HCT116 (cell line): ENCODE measurements at regions not wholly inside any gene's neighbourhood (a gene's known extent, or its start where the extent isn't known, plus 50 kb on each side); places are given as distances from the start of the nearest gene placed in this dataset.

Source experiments
- ATAC-seq: fragments of 200-7000 bp; cut with Tn5 transposase; 2 replicates; pipeline ENCODE4 v1.9.1; 2020; ENCODE audit warnings: mild to moderate bottlenecking, moderate library complexity
- BruUV-seq: library from RNA; stranded (reverse); fragments of 400-500 nt; replicated peaks from 2 replicates; lab custom pipeline; 2021; lab: Mats Ljungman, UMichigan
- CTCF ChIA-PET: fragments of 300-600 bp; sonication (Branson Sonifier 250); formaldehyde crosslinking; loops from one replicate; lab custom pipeline; 2021; ENCODE audit warnings: antibody characterized with exemption; lab: Charles Lee
- POLR2A ChIA-PET: fragments of 300-600, 350-600 bp; sonication (Branson Sonifier 250); formaldehyde crosslinking; loops from one replicate; lab custom pipeline; 2021; ENCODE audit warnings: antibody characterized with exemption; lab: Charles Lee
- RAD21 ChIA-PET, 2 experiments: fragments of 300-600 bp; sonication (Branson Sonifier 250); formaldehyde crosslinking; loops; one replicate each; lab custom pipeline; 2023; ENCODE audit warnings: low total read pairs in 2 of 2; ENCODE audit not compliant: uncharacterized antibody in 2 of 2, unreplicated experiment in 2 of 2, low non-redundant PET in 1 of 2; lab: Charles Lee
- DNase-seq: peaks from one replicate; pipeline ENCODE4 v3.0.0-alpha.2; 2010; ENCODE audit warnings: low read depth, low spot score
- H2AFZ ChIP-seq: fragments of 200-600 bp; shearing (Covaris generic), sonication (generic); 2 replicates; pipeline ENCODE4 v1.6.1; 2017; ENCODE audit warnings: low read depth, mixed run types, mixed read lengths, antibody characterized with exemption, low read length; ENCODE audit not compliant: poor library complexity, severe bottlenecking
- H3K27ac ChIP-seq: 2 replicates; pipeline ENCODE4 v1.5.1; 2012; ENCODE audit warnings: low read depth, low read length
- H3K27me3 ChIP-seq: fragments of 200-600 bp; sonication (generic); 2 replicates; pipeline ENCODE4 v1.6.1; 2016; ENCODE audit warnings: mixed run types, low read length, mixed read lengths; ENCODE audit not compliant: insufficient read depth
- H3K36me3 ChIP-seq, 2 experiments: fragments of 200-500 bp in 1 of 2; fragments of 200-600 bp in 1 of 2; sonication (Bioruptor generic) in 1 of 2; sonication (generic) in 1 of 2; 2 replicates each; pipeline versions ENCODE4 v1.5.1 to v1.6.1; 2014 to 2016; ENCODE audit warnings: low read length in 2 of 2, inconsistent platforms in 1 of 2, mixed read lengths in 1 of 2, mixed run types in 1 of 2; ENCODE audit not compliant: insufficient read depth in 2 of 2, control insufficient read depth in 1 of 2
- H3K4me1 ChIP-seq, 2 experiments: fragments of 200-600 bp in 1 of 2; sonication (generic) in 1 of 2; 2 replicates each; pipeline versions ENCODE4 v1.5.1 to v1.6.1; 2012 to 2017; ENCODE audit warnings: low read length in 2 of 2, inconsistent platforms in 1 of 2, mild to moderate bottlenecking in 1 of 2, mixed read lengths in 1 of 2, mixed run types in 1 of 2, moderate library complexity in 1 of 2; ENCODE audit not compliant: insufficient read depth in 2 of 2, control insufficient read depth in 1 of 2
- H3K4me2 ChIP-seq: fragments of 200-600 bp; sonication (generic); 2 replicates; pipeline ENCODE4 v1.6.1; 2017; ENCODE audit warnings: mixed run types, low read length, mixed read lengths
- H3K4me3 ChIP-seq, 2 experiments: fragments of 200-600 bp in 1 of 2; sonication (generic) in 1 of 2; replicated peaks in 1 of 2; 2 replicates each; pipeline ENCODE4 v1.5.1; 2011 to 2016; ENCODE audit warnings: low read length in 2 of 2, control low read depth in 1 of 2, low read depth in 1 of 2, mild to moderate bottlenecking in 1 of 2, mixed read lengths in 1 of 2, mixed run types in 1 of 2
- H3K79me2 ChIP-seq: fragments of 200-600 bp; sonication (generic); 2 replicates; pipeline ENCODE4 v1.6.1; 2017; ENCODE audit warnings: mild to moderate bottlenecking, mixed run types, low read length, moderate library complexity, mixed read lengths; ENCODE audit not compliant: insufficient read depth
- H3K9ac ChIP-seq: fragments of 200-600 bp; sonication (generic); 2 replicates; pipeline ENCODE4 v1.6.1; 2016; ENCODE audit warnings: low read length, mixed read lengths
- H3K9me2 ChIP-seq: fragments of 200-600 bp; sonication (generic), shearing (Covaris generic); 2 replicates; pipeline ENCODE4 v1.6.1; 2017; ENCODE audit warnings: mixed run types, mild to moderate bottlenecking, moderate library complexity; ENCODE audit not compliant: insufficient read depth
- H3K9me3 ChIP-seq, 2 experiments: fragments of 200-500 bp in 1 of 2; fragments of 200-600 bp in 1 of 2; sonication (Bioruptor generic) in 1 of 2; sonication (generic) in 1 of 2; 2 replicates each; pipeline ENCODE4 v1.6.1; 2014 to 2017; ENCODE audit warnings: low read length in 2 of 2, mixed read lengths in 2 of 2, inconsistent platforms in 1 of 2, low read depth in 1 of 2, mild to moderate bottlenecking in 1 of 2, mixed run types in 1 of 2, moderate library complexity in 1 of 2; ENCODE audit not compliant: control insufficient read depth in 1 of 2, insufficient read depth in 1 of 2
- H4K20me1 ChIP-seq: fragments of 200-600 bp; sonication (generic), shearing (Covaris generic); 2 replicates; pipeline ENCODE4 v1.6.1; 2017; ENCODE audit warnings: mixed run types, mild to moderate bottlenecking, moderate library complexity; ENCODE audit not compliant: insufficient read depth
- POLR2AphosphoS5 ChIP-seq: IDR thresholded peaks from 2 replicates; pipeline ENCODE4 v1.6.1; 2011; ENCODE audit warnings: mild to moderate bottlenecking, low read depth, low read length, moderate library complexity
- SIN3A ChIP-seq: IDR thresholded peaks from 2 replicates; pipeline ENCODE4 v1.6.1; 2012; ENCODE audit warnings: low read depth
- SP1 ChIP-seq: IDR thresholded peaks from 2 replicates; pipeline ENCODE4 v1.6.1; 2012; ENCODE audit warnings: low read depth
- TCF7L2 ChIP-seq: IDR thresholded peaks from 2 replicates; pipeline ENCODE4 v1.7.0; 2011; ENCODE audit warnings: borderline replicate concordance, inconsistent platforms; ENCODE audit not compliant: insufficient read depth, insufficient read length; ENCODE audit errors: extremely low read depth
- YY1 ChIP-seq: IDR thresholded peaks from 2 replicates; pipeline ENCODE4 v1.6.1; 2011; ENCODE audit warnings: low read length, low read depth, moderate library complexity, mild to moderate bottlenecking; ENCODE audit not compliant: insufficient replicate concordance; ENCODE audit errors: extremely low read depth
- ZFX ChIP-seq: fragments of 450-650 bp; IDR thresholded peaks from 2 replicates; pipeline ENCODE4 v1.6.1; 2017
- ZNF274 ChIP-seq: fragments of 200-500 bp; sonication (Bioruptor generic); IDR thresholded peaks from 2 replicates; pipeline ENCODE4 v1.6.1; 2014; ENCODE audit warnings: mild to moderate bottlenecking, low read depth, low read length, inconsistent platforms
- intact Hi-C: fragments of 100-400 bp; cut with micrococcal nuclease; formaldehyde crosslinking; loops from 2 replicates; pipeline ENCODE4 v1.10.0; 2022
- TF ChIP-seq, protein P1 (sequence below): IDR thresholded peaks from 2 replicates; pipeline ENCODE4 v1.6.1; 2012
- TF ChIP-seq, protein P2 (sequence below): IDR thresholded peaks from 2 replicates; pipeline ENCODE4 v1.6.1; 2011; ENCODE audit warnings: mild to moderate bottlenecking, low read length, moderate library complexity; ENCODE audit not compliant: insufficient replicate concordance; ENCODE audit errors: extremely low read depth

DNA sequence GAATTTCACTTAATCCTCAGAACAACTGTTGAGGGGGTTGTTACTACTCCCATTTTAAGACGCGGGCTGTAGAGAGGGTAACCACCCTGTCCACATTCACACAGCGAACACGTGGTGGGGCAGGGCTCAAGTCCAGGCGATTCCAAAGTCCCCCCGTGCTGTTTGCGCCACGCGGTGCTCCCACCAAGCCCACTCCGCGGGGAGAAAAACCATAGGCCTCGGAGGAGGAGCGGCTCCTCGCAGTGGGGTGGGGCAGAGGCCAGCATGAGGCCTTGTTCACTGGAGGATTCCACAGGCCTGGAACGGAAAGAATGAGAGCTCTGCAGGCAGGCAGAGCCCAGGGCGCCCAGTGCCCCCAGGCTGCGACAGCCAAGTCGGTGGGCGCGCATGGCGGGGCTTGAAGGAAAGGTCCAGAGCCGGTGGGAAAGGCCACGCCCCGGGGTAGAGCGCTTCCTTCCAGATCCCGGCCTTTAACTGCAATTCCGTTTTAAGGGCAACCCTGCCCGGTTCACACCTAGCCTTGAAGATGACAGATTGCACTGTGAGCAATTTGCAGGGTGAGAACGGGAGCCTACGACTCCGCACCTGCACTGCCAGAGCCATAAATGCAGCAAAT lies 161.8 kb upstream of the TBL1XR1 start:
- intact Hi-C loops = loop anchor here (1.0 to 10.0 kb wide), 5 partner anchors 14 to 844 kb away; no protein-coding TSS in a partner anchor
- RAD21 ChIA-PET = interaction anchor here (1.3 to 2.2 kb wide), 5 partner anchors 12 to 307 kb away, joined by 3 to 10 read pairs (median 4); partner anchors contain the start of gene TBL1XR1 (in 2 of the 2)
- POLR2A ChIA-PET = interaction anchor here (0.9 to 5.6 kb wide), 10 partner anchors 12 to 308 kb away, joined by 3 to 50 read pairs (median 4); partner anchors contain the start of gene TBL1XR1
- H3K4me1 ChIP-seq = peaks cover 56 to 74% of the 10 kb centered on the region in 2 experiments
- no peaks in the 10 kb centered on the region for H4K20me1 ChIP-seq
- H3K4me3 ChIP-seq = peak overlapping the region; percentile 18 to 50
- H3K9me3 ChIP-seq = no peaks in the 10 kb centered on the region
- TF ChIP-seq ZNF274 = no peak
- peak; percentile 81 for TF ChIP-seq ZFX
- H3K27me3 ChIP-seq = no peaks in the 10 kb centered on the region
- CTCF ChIA-PET = interaction anchor here (1.3 to 1.6 kb wide), 2 partner anchors 161 to 162 kb away, joined by 3 to 5 read pairs; partner anchors contain the start of gene TBL1XR1
- H3K36me3 ChIP-seq = no peaks in the 10 kb centered on the region
- no peaks in the 10 kb centered on the region for H3K79me2 ChIP-seq
- no peaks in the 10 kb centered on the region for H3K9me2 ChIP-seq
- DNase-seq (peak; percentile 44), ATAC-seq (peak; percentile 15)
- H3K9ac ChIP-seq = peak overlapping the region; percentile 70
- H3K27ac ChIP-seq = peak overlapping the region; percentile 97
- H3K4me2 ChIP-seq = peak overlapping the region; percentile 78
- TSS peak; percentile 91 for BruUV-seq
- H2AFZ ChIP-seq = no peak overlapping the region

DNA sequence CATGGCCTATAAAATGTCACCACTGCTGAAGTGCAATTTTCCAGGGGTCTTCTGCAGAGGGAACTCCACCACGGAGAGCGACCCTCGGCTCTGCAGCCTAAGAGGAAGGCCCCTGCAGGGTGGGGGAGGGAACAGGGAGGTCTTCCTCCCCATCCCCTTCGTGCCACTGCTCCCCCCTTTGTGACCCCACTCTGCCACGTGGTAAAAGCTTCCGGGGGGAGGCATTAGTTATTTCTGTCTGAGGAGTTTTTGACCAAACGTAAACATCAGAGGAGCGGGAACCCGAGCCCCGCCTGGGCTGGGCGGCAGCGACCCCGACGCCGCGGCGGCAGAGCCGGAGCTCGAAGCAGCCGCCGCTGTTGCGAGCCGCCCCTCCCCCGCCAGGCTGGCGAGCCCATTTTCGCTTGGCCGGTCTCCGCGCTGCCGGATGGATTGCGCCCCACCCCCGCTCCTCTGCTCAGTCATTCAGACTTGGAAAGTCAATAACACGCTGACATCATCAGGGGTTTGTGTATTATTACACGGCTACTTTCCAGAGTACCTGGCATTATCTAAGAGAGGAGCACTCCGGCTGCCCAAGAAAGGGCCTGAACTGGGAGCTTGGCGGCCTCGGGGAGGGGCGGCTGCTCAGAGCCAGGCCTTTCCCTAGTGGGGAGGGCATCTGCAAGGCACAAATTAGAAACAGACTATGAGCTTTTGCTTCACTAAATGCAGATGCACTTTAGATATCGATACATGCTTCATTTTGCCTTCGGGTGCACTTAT lies 162.5 kb upstream of the TBL1XR1 start:
- BruUV-seq = no TSS peak
- intact Hi-C loops = loop anchor here (1.0 to 10.0 kb wide), 6 partner anchors 75 to 968 kb away; no protein-coding TSS in a partner anchor
- H3K9ac ChIP-seq = peak overlapping the region; percentile 70
- no peaks in the 10 kb centered on the region for H3K36me3 ChIP-seq
- no peaks in the 10 kb centered on the region for H3K79me2 ChIP-seq
- peak overlapping the region; percentile 17 to 50 for H3K4me3 ChIP-seq
- peaks cover 56 to 74% of the 10 kb centered on the region in 2 experiments for H3K4me1 ChIP-seq
- ATAC-seq (peak; percentile 62), DNase-seq (peak; percentile 98)
- H3K27me3 ChIP-seq = no peaks in the 10 kb centered on the region
- H3K9me2 ChIP-seq = no peaks in the 10 kb centered on the region
- H3K4me2 ChIP-seq = peak overlapping the region; percentile 78
- POLR2A ChIA-PET = interaction anchor here (0.5 to 5.6 kb wide), 6 partner anchors 13 to 308 kb away, joined by 3 to 50 read pairs (median 4); partner anchors contain the start of gene TBL1XR1
- H3K27ac ChIP-seq = peak overlapping the region; percentile 97
- H2AFZ ChIP-seq = no peak overlapping the region
- TF ChIP-seq SP1 = no peak
- peak; percentile 86 for TF ChIP-seq YY1
- TF ChIP-seq TCF7L2 = peak; percentile 88
- TF ChIP-seq SIN3A = no peak
- peak; percentile 77 for TF ChIP-seq POLR2AphosphoS5
- TF ChIP-seq, protein P1, sequence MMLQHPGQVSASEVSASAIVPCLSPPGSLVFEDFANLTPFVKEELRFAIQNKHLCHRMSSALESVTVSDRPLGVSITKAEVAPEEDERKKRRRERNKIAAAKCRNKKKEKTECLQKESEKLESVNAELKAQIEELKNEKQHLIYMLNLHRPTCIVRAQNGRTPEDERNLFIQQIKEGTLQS = no peak
- TF ChIP-seq, protein P2, sequence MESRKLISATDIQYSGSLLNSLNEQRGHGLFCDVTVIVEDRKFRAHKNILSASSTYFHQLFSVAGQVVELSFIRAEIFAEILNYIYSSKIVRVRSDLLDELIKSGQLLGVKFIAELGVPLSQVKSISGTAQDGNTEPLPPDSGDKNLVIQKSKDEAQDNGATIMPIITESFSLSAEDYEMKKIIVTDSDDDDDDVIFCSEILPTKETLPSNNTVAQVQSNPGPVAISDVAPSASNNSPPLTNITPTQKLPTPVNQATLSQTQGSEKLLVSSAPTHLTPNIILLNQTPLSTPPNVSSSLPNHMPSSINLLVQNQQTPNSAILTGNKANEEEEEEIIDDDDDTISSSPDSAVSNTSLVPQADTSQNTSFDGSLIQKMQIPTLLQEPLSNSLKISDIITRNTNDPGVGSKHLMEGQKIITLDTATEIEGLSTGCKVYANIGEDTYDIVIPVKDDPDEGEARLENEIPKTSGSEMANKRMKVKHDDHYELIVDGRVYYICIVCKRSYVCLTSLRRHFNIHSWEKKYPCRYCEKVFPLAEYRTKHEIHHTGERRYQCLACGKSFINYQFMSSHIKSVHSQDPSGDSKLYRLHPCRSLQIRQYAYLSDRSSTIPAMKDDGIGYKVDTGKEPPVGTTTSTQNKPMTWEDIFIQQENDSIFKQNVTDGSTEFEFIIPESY = peak; percentile 84
- CTCF ChIA-PET = interaction anchor here (1.3 kb wide), 1 partner anchor 162 kb away, joined by 3 read pairs; the partner anchor contains the start of gene TBL1XR1
- no peaks in the 10 kb centered on the region for H4K20me1 ChIP-seq
- H3K9me3 ChIP-seq = no peaks in the 10 kb centered on the region
- RAD21 ChIA-PET = interaction anchor here (0.8 to 2.2 kb wide), 5 partner anchors 66 to 307 kb away, joined by 3 to 10 read pairs (median 3); partner anchors contain the start of gene TBL1XR1 (in 2 of the 2)
